ENCODE measurements at regions not wholly inside any gene's neighbourhood (a gene's known extent, or its start where the extent isn't known, plus 50 kb on each side); places are given as distances from the start of the nearest gene placed in this dataset.
"Not testable (repeated sequence)": the region's sequence is repeated elsewhere in the genome, so short reads cannot be mapped to it uniquely, and the experiment has no call there.

- TF ChIP-seq TP53, MYBL2 (CRISPR knock-in tag; IDR thresholded peaks at IDR 0.05): not testable (repeated sequence)
Observed at GRCh38 chrX:63242689-63243088, 108.4 kb downstream of the SPIN4 start.
